ENCODE measurements at regions not wholly inside any gene's neighbourhood (a gene's known extent, or its start where the extent isn't known, plus 50 kb on each side); places are given as distances from the start of the nearest gene placed in this dataset.

DNA sequence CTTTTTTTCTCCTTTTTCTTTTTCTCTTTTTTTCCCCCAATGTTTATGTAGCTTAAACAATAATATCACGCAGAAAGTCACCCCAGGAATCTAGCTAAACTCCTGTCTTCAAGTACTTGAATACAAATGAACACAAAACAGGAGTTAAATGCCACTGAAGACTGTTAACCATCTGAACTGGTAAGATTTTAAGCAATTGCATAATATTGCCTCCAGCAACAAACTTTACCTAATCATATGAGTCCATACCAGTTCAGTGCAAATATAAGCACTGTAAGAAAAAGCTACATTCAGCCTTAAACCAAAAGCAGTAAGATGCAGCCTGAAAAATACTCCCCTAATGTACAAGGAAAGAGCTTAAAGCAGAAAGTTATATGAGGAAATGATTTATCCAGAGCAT is 173.9 kb upstream of the TFAP2D start:
- 29 to 38% methylated on average over 1 of the region's 1 CpG for WGBS, 2 donors
- H3K27ac ChIP-seq, result no peak overlapping the region
- no peak for DNase-seq
- intact Hi-C loops (cut with DNase I), result no loop called here
- H3K4me3 ChIP-seq, result no peak overlapping the region
- H3K36me3 ChIP-seq, result no peaks in the 10 kb centered on the region
- no peak for TF ChIP-seq POLR2A (IDR thresholded peaks at IDR 0.05)
- TF ChIP-seq, protein P1, sequence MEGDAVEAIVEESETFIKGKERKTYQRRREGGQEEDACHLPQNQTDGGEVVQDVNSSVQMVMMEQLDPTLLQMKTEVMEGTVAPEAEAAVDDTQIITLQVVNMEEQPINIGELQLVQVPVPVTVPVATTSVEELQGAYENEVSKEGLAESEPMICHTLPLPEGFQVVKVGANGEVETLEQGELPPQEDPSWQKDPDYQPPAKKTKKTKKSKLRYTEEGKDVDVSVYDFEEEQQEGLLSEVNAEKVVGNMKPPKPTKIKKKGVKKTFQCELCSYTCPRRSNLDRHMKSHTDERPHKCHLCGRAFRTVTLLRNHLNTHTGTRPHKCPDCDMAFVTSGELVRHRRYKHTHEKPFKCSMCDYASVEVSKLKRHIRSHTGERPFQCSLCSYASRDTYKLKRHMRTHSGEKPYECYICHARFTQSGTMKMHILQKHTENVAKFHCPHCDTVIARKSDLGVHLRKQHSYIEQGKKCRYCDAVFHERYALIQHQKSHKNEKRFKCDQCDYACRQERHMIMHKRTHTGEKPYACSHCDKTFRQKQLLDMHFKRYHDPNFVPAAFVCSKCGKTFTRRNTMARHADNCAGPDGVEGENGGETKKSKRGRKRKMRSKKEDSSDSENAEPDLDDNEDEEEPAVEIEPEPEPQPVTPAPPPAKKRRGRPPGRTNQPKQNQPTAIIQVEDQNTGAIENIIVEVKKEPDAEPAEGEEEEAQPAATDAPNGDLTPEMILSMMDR (IDR thresholded peaks at IDR 0.05), result no peak
- no peaks in the 10 kb centered on the region for H3K9me3 ChIP-seq
- no peaks in the 10 kb centered on the region for H3K4me1 ChIP-seq
- no peaks in the 10 kb centered on the region for H3K27me3 ChIP-seq

DNA sequence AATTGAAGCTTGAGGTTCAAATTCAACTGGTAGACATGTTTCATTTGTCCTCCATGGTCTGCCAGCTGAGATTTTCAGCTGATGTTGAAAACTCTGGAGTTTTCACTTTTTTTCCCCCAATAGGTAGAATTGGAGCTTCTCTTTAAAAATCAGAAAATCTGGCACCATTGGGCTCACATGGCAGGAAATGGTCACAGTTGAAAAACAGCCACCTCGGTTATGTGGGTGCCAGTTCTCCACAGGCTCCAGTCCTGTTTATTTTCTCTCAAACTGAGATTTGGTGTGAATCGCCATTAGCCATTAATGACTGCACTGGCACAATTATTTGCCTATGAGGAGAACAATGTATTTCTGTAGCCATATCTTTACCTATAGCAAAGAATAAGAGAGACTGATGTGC is 171.4 kb upstream of the TFAP2D start:
- no peak for DNase-seq
- intact Hi-C loops (cut with DNase I), result no loop called here

DNA sequence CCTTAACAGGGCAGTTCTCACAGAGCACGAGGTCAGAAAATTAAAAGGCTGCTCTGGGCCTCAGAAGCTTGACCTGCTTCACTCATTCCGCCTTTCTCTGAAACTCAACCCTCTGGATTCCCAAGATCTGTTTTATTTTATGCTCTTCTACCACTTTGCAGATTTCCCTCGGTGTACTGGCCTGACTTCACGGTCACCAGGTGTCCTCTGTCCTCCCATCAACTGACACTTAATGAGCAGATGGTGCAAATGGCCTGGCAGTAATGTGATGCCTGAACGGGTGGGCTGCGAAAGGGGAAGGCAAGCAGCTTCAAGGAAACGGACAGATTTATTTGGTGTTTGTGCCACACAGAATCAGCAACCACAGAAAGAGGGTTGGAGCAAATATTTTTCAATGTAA is 169.7 kb upstream of the TFAP2D start:
- Histone ChIP-seq H3K9me3 (no peaks in the 10 kb centered on the region), H3K36me3 (no peaks in the 10 kb centered on the region), H3K4me1 (no peaks in the 10 kb centered on the region), H3K4me3 (no peak overlapping the region), H3K27me3 (no peaks in the 10 kb centered on the region), H3K27ac (no peak overlapping the region)
- intact Hi-C loops (cut with DNase I), result no loop called here
- TF ChIP-seq, protein P1 (IDR thresholded peaks at IDR 0.05), result no peak
- no peak for TF ChIP-seq POLR2A (IDR thresholded peaks at IDR 0.05)
- DNase-seq, result no peak
- WGBS, 2 donors, result 40 to 51% methylated on average over 7 of the region's 7 CpGs

More for the DNA sequence above, 171.4 kb upstream of the TFAP2D start:
- no peaks in the 10 kb centered on the region for H3K9me3 ChIP-seq
- H3K27me3 ChIP-seq, result no peaks in the 10 kb centered on the region
- H3K4me3 ChIP-seq, result no peak overlapping the region
- TF ChIP-seq, protein P1 (IDR thresholded peaks at IDR 0.05), result no peak
- TF ChIP-seq POLR2A (IDR thresholded peaks at IDR 0.05), result no peak
- H3K27ac ChIP-seq, result no peak overlapping the region
- H3K36me3 ChIP-seq, result no peaks in the 10 kb centered on the region
- no peaks in the 10 kb centered on the region for H3K4me1 ChIP-seq
- 81 to 83% methylated on average over 2 of the region's 2 CpGs for WGBS, 2 donors

DNA sequence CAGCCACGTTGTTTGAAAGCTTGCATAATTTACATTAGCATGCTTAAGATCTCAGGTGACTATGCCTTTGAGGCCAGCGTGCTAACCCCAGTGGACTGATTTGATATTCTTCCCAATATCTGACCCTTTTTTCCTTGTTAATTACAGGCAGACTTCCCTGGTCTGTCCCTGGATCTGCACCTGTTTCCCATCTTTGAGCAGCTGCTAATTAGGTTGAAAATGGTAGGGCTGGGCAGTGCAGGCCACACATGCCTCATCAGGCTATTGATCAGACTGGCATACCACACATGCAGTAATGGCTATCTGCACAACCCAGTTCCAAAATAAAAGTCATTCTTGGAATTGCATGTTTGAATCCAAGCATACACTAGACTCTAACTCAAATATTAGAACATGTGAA is 164.3 kb upstream of the TFAP2D start:
- no peak for DNase-seq
- Histone ChIP-seq H3K27ac (no peak overlapping the region), H3K4me3 (no peak overlapping the region), H3K9me3 (no peaks in the 10 kb centered on the region), H3K27me3 (no peaks in the 10 kb centered on the region), H3K36me3 (no peaks in the 10 kb centered on the region), H3K4me1 (no peaks in the 10 kb centered on the region)
- 33 to 48% methylated on average over 2 of the region's 2 CpGs for WGBS, 2 donors
- intact Hi-C loops (cut with DNase I), result no loop called here
- no peak for TF ChIP-seq POLR2A (IDR thresholded peaks at IDR 0.05)

DNA sequence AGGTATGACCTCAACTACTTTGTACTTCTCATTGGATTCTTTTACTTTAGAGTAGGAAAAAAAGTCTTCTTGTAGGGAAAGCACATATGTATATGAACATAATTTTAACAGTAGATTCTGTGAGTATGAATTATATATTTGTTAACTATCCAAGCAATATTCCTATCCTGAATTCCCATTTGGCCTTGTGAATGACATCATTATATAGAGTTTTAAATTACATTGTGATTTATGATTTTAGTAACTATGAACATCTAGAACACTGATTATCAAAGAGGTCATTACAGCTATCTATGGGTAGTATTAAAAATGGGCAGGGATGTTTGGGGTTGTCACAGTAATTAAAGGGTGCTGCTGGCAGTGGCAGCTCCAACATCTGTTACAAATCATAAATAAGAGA is 163.9 kb upstream of the TFAP2D start:
- Histone ChIP-seq H3K4me3 (no peak overlapping the region), H3K9me3 (no peaks in the 10 kb centered on the region), H3K4me1 (no peaks in the 10 kb centered on the region), H3K27ac (no peak overlapping the region), H3K36me3 (no peaks in the 10 kb centered on the region), H3K27me3 (no peaks in the 10 kb centered on the region)
- TF ChIP-seq POLR2A (IDR thresholded peaks at IDR 0.05), result no peak
- TF ChIP-seq, protein P1 (IDR thresholded peaks at IDR 0.05), result no peak
- DNase-seq, result no peak
- intact Hi-C loops (cut with DNase I), result no loop called here

DNA sequence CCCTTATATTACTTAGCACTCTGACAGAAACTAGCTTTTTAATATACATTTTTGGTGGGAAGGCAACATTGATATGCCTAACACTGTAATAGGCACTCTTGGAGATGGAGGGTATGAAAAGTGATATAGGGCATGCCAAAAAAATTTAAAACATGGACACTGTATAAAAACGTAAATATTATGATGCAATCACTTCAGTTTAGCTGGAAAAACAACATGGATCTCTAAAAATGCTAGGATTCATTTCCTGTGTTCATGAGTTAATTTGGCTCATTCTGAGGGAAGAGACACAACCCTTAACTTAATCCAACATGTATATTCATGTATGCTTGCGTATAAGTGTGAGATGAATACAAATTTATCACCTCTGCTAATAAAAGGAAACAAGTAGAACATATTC is 157.3 kb upstream of the TFAP2D start:
- no peaks in the 10 kb centered on the region for H3K36me3 ChIP-seq
- H3K4me1 ChIP-seq, result no peaks in the 10 kb centered on the region
- intact Hi-C loops (cut with DNase I), result no loop called here
- H3K4me3 ChIP-seq, result no peak overlapping the region
- H3K9me3 ChIP-seq, result no peaks in the 10 kb centered on the region
- no peaks in the 10 kb centered on the region for H3K27me3 ChIP-seq
- 26 to 38% methylated on average over 2 of the region's 2 CpGs for WGBS, 2 donors
- DNase-seq, result no peak
- TF ChIP-seq POLR2A (IDR thresholded peaks at IDR 0.05), result no peak
- TF ChIP-seq, protein P1 (IDR thresholded peaks at IDR 0.05), result no peak
- no peak overlapping the region for H3K27ac ChIP-seq

Data from esophagus squamous epithelium (tissue), 5 donors.